ENCODE measurements at regions not wholly inside any gene's neighbourhood (a gene's known extent, or its start where the extent isn't known, plus 50 kb on each side); places are given as distances from the start of the nearest gene placed in this dataset.

GRCh38 chr15:31551323-31551722, 224.7 kb downstream of the KLF13 start:
- no peak for DNase-seq
- TF ChIP-seq CTCF (IDR thresholded peaks at IDR 0.05): no peak
- no peak for ATAC-seq
- Histone ChIP-seq H3K36me3 (no peaks in the 10 kb centered on the region), H3K4me1 (peaks cover 5% of the 10 kb centered on the region), H3K4me3 (no peak overlapping the region), H3K27ac (no peak overlapping the region), H3K9me3 (no peaks in the 10 kb centered on the region), H3K27me3 (no peaks in the 10 kb centered on the region)
- intact Hi-C loops (cut with DNase I): no loop called here

- intact Hi-C loops (cut with DNase I): no loop called here
- TF ChIP-seq CTCF (IDR thresholded peaks at IDR 0.05): no peak
- no peak for ATAC-seq
- Histone ChIP-seq H3K9me3 (no peaks in the 10 kb centered on the region), H3K4me3 (no peak overlapping the region), H3K36me3 (no peaks in the 10 kb centered on the region), H3K27me3 (no peaks in the 10 kb centered on the region), H3K4me1 (peaks cover 5% of the 10 kb centered on the region), H3K27ac (no peak overlapping the region)
- DNase-seq: no peak
These were observed 226.0 kb downstream of the KLF13 start for GRCh38 chr15:31552482-31553099.

DNA sequence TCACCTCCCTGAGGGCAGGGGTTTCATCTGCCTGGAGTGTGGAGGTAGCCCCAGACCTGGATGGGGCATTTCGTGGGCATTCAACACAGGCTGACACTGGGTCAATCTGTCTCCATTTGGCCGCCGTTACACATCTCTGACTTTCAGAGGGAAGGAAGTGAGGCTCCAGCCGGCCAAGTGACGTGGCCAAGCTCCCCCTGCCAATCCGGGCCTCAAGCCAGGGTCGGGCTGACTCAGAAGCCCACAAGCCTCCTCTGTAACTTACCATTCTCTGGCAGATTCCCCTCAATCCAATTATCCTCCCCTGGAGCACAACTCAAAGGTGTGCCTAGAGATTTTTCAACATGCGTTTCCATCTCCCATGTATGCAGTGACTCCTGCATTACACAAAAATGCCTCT, 227.6 kb downstream of the KLF13 start:
- no peak for ATAC-seq
- H3K27me3 ChIP-seq: no peaks in the 10 kb centered on the region
- peaks cover 5% of the 10 kb centered on the region for H3K4me1 ChIP-seq
- intact Hi-C loops (cut with DNase I): no loop called here
- TF ChIP-seq CTCF (IDR thresholded peaks at IDR 0.05): no peak
- no peak overlapping the region for H3K27ac ChIP-seq
- no peaks in the 10 kb centered on the region for H3K9me3 ChIP-seq
- DNase-seq: no peak
- no peak overlapping the region for H3K4me3 ChIP-seq
- no peaks in the 10 kb centered on the region for H3K36me3 ChIP-seq

GRCh38 chr15:31555022-31555421, 228.4 kb downstream of the KLF13 start:
- ATAC-seq (no peak), DNase-seq (no peak)
- H3K4me3 ChIP-seq: no peak overlapping the region
- peaks cover 5% of the 10 kb centered on the region for H3K4me1 ChIP-seq
- no peak overlapping the region for H3K27ac ChIP-seq
- intact Hi-C loops (cut with DNase I): no loop called here
- no peaks in the 10 kb centered on the region for H3K9me3 ChIP-seq
- H3K27me3 ChIP-seq: no peaks in the 10 kb centered on the region
- TF ChIP-seq CTCF (IDR thresholded peaks at IDR 0.05): no peak
- no peaks in the 10 kb centered on the region for H3K36me3 ChIP-seq

DNA sequence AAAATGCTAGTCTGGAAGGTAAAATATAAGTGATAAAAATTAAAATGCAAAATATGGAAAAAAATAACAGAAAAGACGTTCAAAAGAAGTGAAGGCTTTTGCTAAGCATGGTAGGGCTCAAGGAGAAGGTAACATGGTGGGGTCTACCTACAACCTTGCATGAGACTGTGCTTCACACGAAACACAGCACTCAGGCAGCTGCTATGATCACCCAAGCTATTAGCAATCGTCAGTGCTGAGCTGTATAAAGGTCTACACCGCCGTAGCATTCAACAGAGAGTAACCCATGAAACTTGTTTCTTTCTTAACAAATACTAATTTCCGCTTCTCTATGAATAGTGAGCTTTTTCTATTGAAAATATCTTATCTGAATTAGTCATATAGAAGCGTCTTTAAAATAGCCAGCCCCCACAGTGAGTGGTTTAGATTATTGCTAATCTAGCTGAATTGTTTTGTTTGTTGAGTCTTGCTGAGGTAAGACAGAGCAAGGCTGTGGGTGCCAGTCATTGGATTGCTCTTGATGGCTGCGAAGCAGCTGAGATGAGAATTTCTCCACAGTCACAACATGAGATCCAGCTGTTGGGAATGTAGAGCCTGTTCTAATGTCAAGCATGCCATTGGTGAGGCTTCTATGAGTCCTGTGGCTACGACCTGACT, 230.0 kb downstream of the KLF13 start:
- intact Hi-C loops (cut with DNase I): no loop called here

More for the DNA sequence above, 230.0 kb downstream of the KLF13 start:
- no peaks in the 10 kb centered on the region for H3K27me3 ChIP-seq
- no peaks in the 10 kb centered on the region for H3K36me3 ChIP-seq
- H3K4me1 ChIP-seq: peaks cover 5% of the 10 kb centered on the region
- ATAC-seq (no peak), DNase-seq (no peak)
- no peak overlapping the region for H3K4me3 ChIP-seq
- H3K9me3 ChIP-seq: no peaks in the 10 kb centered on the region
- TF ChIP-seq CTCF (IDR thresholded peaks at IDR 0.05): no peak
- H3K27ac ChIP-seq: no peak overlapping the region
